ENCODE measurements at regions not wholly inside any gene's neighbourhood (a gene's known extent, or its start where the extent isn't known, plus 50 kb on each side); places are given as distances from the start of the nearest gene placed in this dataset.

DNA sequence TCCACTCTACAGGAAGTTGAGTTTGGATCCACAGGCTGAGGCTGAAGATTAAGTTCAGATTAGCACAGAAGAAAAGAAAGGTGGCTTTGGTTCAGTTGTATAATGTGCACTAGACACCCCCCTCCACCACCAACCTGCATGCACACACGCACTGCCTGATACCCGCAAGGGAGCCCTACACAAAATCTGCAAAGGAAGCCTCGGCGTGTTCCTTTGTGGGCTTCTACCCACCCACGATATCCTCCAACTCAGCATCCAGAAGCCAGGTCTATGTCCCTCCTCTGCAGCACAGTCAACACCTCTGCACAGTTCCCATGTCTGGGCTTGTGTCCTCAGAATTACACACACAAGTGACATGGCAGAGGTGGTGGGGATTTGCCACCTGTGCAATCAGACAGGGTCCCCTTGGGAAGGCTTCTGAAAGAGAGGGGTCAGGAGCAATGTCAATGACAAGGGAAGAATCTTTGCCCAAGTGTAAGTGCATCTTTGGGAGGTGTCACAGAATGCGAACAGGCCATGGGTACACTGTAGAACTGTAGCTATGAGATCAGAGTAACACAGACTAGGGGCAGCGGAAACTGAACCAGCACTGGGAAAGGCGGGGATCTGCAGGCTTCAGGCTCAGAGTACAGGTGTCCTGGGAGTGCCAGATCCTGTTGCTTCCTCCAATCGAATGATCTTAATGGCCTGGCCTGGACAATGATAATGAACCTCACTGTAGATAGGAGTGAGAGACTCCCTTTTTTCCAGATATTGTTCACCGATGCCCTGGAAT, 148.6 kb upstream of the ETV3 start (continued):
- TF ChIP-seq, protein P1, sequence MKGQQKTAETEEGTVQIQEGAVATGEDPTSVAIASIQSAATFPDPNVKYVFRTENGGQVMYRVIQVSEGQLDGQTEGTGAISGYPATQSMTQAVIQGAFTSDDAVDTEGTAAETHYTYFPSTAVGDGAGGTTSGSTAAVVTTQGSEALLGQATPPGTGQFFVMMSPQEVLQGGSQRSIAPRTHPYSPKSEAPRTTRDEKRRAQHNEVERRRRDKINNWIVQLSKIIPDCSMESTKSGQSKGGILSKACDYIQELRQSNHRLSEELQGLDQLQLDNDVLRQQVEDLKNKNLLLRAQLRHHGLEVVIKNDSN (IDR thresholded peaks at IDR 0.05; ENCODE audit: borderline replicate concordance, low read depth) = no peak
- no peak for TF ChIP-seq YY1 (IDR thresholded peaks at IDR 0.05; ENCODE audit: low read depth)

DNA sequence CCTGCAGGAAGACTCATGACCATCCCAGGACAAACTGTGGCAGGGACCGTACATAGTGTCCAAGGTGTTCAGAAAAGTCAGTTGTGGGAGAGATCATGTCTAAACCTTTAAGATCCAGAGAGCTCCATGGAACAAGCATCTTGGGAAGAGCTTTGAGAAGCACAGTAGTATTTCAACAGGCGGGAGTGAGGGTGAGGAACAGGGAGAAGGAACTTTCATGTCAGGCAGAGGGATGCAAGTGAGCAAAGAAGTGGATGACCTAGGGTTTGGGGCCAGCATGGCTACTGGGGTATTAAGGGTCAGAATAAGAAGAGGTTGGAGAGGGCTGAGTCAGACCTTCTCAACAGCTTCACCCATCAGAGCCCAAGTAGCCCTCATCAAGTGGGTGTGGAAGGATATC, 147.9 kb upstream of the ETV3 start:
- H3K4me1 ChIP-seq (ENCODE audit: control insufficient read depth in 1 of 2, insufficient read depth in 2 of 2, low read depth in 1 of 2, low read length in 1 of 2) = no peaks in the 10 kb centered on the region
- no peak overlapping the region for H2AFZ ChIP-seq (ENCODE audit: low read depth)
- H3K4me2 ChIP-seq = no peak overlapping the region
- ChIA-PET CTCF (no interaction called here), POLR2A (no interaction called here)
- no peak overlapping the region for H3K4me3 ChIP-seq (ENCODE audit: low read depth in 2 of 2, low read length in 1 of 2)
- TF ChIP-seq, protein P1 (IDR thresholded peaks at IDR 0.05; ENCODE audit: borderline replicate concordance, low read depth) = no peak
- no peak for TF ChIP-seq FOSL2 (IDR thresholded peaks at IDR 0.05; ENCODE audit: borderline replicate concordance, low read depth)
- H3K9me2 ChIP-seq = no peaks in the 10 kb centered on the region
- no peak for DNase-seq
- no peak overlapping the region for H3K9ac ChIP-seq
- H4K20me1 ChIP-seq (ENCODE audit: insufficient read depth) = no peaks in the 10 kb centered on the region
- no peak overlapping the region for H3K27ac ChIP-seq (ENCODE audit: low read depth in 2 of 2, low read length in 1 of 2)
- no peaks in the 10 kb centered on the region for H3F3A ChIP-seq (replicated peaks; ENCODE audit: insufficient read depth)
- peaks cover 11% of the 10 kb centered on the region; the same call in 1 of the 2 replicates for H3K27me3 ChIP-seq (ENCODE audit: insufficient read depth)
- H3K36me3 ChIP-seq (replicated peaks in 1 of 2; ENCODE audit: control insufficient read depth in 1 of 2, insufficient read depth in 2 of 2, low read length in 1 of 2) = no peaks in the 10 kb centered on the region
- 0% methylated on average over 2 of the region's 2 CpGs for WGBS (ENCODE audit: low lambda C conversion rate)
- no peaks in the 10 kb centered on the region for H3K79me2 ChIP-seq (ENCODE audit: insufficient read depth)
- no peaks in the 10 kb centered on the region for H3K9me3 ChIP-seq

DNA sequence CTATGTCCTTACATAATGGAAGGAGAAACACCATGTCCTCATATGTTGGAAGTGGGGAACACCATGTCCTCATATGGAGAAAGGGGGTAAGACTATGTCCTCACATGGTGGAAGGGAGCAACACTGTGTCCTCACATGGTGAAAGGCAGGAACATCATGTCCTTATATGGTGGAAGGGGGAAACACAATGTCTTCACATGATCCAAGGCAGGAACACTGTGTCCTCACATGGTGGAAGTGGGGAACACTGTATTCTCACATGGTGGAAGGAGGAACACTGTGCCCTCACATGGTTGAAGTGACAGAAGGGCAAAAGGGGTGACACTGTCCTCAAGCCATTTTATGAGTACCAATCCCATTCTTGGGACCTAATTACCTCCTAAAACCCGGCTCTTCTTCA, 146.3 kb upstream of the ETV3 start:
- ChIA-PET CTCF (no interaction called here), POLR2A (no interaction called here)
- Histone ChIP-seq H3K4me3 (ENCODE audit: low read depth in 2 of 2, low read length in 1 of 2) (no peak overlapping the region), H3K79me2 (ENCODE audit: insufficient read depth) (no peaks in the 10 kb centered on the region), H3K27me3 (ENCODE audit: insufficient read depth) (peaks cover 13% of the 10 kb centered on the region; the same call in 1 of the 2 replicates), H2AFZ (ENCODE audit: low read depth) (no peak overlapping the region), H3K9ac (no peak overlapping the region), H3K9me2 (no peaks in the 10 kb centered on the region), H4K20me1 (ENCODE audit: insufficient read depth) (no peaks in the 10 kb centered on the region), H3K4me1 (ENCODE audit: control insufficient read depth in 1 of 2, insufficient read depth in 2 of 2, low read depth in 1 of 2, low read length in 1 of 2) (no peaks in the 10 kb centered on the region), H3K4me2 (no peak overlapping the region), H3K36me3 (replicated peaks in 1 of 2; ENCODE audit: control insufficient read depth in 1 of 2, insufficient read depth in 2 of 2, low read length in 1 of 2) (no peaks in the 10 kb centered on the region), H3F3A (replicated peaks; ENCODE audit: insufficient read depth) (no peaks in the 10 kb centered on the region), H3K9me3 (no peaks in the 10 kb centered on the region), H3K27ac (ENCODE audit: low read depth in 2 of 2, low read length in 1 of 2) (no peak overlapping the region)
- 0% methylated on average over 1 of the region's 1 CpG for WGBS (ENCODE audit: low lambda C conversion rate)
- TF ChIP-seq CHD2 (IDR thresholded peaks at IDR 0.05; ENCODE audit: low read length, partially characterized antibody) = no peak
- no peak for TF ChIP-seq MEF2A (IDR thresholded peaks at IDR 0.05; ENCODE audit: borderline replicate concordance, low read depth)
- no peak for DNase-seq

DNA sequence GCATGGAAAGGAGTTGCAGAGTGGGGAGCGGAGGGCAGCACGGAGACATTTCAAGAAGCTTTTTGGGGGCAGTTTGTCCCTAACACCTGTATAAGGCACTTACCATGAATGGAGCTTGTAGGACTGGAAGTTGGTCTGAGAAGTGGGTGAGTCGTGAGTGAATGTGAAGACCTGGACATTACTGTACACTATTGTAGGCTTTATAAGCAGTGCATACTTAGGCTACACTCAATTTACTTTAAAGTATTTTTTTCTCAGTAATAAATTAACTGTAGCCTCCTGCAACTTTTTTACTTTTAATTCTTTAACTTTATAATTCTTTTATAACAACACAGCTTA, 141.6 kb upstream of the ETV3 start:
- Histone ChIP-seq H2AFZ (ENCODE audit: low read depth) (no peak overlapping the region), H3K27me3 (ENCODE audit: insufficient read depth) (peaks cover 26% of the 10 kb centered on the region; the same call in 1 of the 2 replicates), H3K9me2 (no peaks in the 10 kb centered on the region), H3K4me3 (ENCODE audit: low read depth in 2 of 2, low read length in 1 of 2) (no peak overlapping the region), H3F3A (replicated peaks; ENCODE audit: insufficient read depth) (no peaks in the 10 kb centered on the region), H3K9me3 (no peaks in the 10 kb centered on the region), H4K20me1 (ENCODE audit: insufficient read depth) (no peaks in the 10 kb centered on the region), H3K79me2 (ENCODE audit: insufficient read depth) (no peaks in the 10 kb centered on the region), H3K4me1 (ENCODE audit: control insufficient read depth in 1 of 2, insufficient read depth in 2 of 2, low read depth in 1 of 2, low read length in 1 of 2) (no peaks in the 10 kb centered on the region), H3K4me2 (no peak overlapping the region), H3K27ac (ENCODE audit: low read depth in 2 of 2, low read length in 1 of 2) (no peak overlapping the region), H3K36me3 (replicated peaks in 1 of 2; ENCODE audit: control insufficient read depth in 1 of 2, insufficient read depth in 2 of 2, low read length in 1 of 2) (no peaks in the 10 kb centered on the region), H3K9ac (no peak overlapping the region)
- ChIA-PET CTCF (no interaction called here), POLR2A (no interaction called here)
- TF ChIP-seq, protein P2, sequence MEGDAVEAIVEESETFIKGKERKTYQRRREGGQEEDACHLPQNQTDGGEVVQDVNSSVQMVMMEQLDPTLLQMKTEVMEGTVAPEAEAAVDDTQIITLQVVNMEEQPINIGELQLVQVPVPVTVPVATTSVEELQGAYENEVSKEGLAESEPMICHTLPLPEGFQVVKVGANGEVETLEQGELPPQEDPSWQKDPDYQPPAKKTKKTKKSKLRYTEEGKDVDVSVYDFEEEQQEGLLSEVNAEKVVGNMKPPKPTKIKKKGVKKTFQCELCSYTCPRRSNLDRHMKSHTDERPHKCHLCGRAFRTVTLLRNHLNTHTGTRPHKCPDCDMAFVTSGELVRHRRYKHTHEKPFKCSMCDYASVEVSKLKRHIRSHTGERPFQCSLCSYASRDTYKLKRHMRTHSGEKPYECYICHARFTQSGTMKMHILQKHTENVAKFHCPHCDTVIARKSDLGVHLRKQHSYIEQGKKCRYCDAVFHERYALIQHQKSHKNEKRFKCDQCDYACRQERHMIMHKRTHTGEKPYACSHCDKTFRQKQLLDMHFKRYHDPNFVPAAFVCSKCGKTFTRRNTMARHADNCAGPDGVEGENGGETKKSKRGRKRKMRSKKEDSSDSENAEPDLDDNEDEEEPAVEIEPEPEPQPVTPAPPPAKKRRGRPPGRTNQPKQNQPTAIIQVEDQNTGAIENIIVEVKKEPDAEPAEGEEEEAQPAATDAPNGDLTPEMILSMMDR (IDR thresholded peaks at IDR 0.05) = no peak
- WGBS (ENCODE audit: low lambda C conversion rate) = 12% methylated on average over 3 of the region's 3 CpGs
- DNase-seq = no peak

All from SK-N-SH (cell line).